GM06990 (cell line): ENCODE measurements at regions not wholly inside any gene's neighbourhood (a gene's known extent, or its start where the extent isn't known, plus 50 kb on each side); places are given as distances from the start of the nearest gene placed in this dataset.
A peak's percentile ranks its signal among the peaks of the same experiment; 100 is the strongest.

ENCODE experiments used
- DNase-seq: peaks from one replicate; pipeline ENCODE4 v3.0.0-alpha.2; 2011; ENCODE audit not compliant: insufficient read length; ENCODE audit errors: extremely low read depth
- H3K27me3 ChIP-seq: replicated peaks from 2 replicates; pipeline ENCODE4 v1.6.0; 2011; ENCODE audit warnings: low read length; ENCODE audit not compliant: control insufficient read depth, insufficient read depth
- H3K36me3 ChIP-seq: 2 replicates; pipeline ENCODE4 v1.5.1; 2011; ENCODE audit warnings: low read length; ENCODE audit not compliant: control insufficient read depth, insufficient read depth
- H3K4me3 ChIP-seq: replicated peaks from 2 replicates; pipeline ENCODE4 v1.5.1; 2011; ENCODE audit warnings: low read depth, mild to moderate bottlenecking, control low read depth, low read length
- CTCF ChIP-seq: IDR thresholded peaks from 2 replicates; pipeline ENCODE4 v1.5.1; 2011; ENCODE audit warnings: low read length, control low read depth, mild to moderate bottlenecking, inconsistent platforms; ENCODE audit not compliant: insufficient read depth, poor library complexity, severe bottlenecking

- Histone ChIP-seq H3K36me3 (no peaks in the 10 kb centered on the region), H3K4me3 (no peak overlapping the region), H3K27me3 (no peaks in the 10 kb centered on the region)
- TF ChIP-seq CTCF = no peak
- DNase-seq = no peak
Measured at GRCh38 chr3:144554889-144555288, 583.3 kb downstream of the DIPK2A start.

GRCh38 chr3:144556392-144556791, 584.8 kb downstream of the DIPK2A start:
- no peak overlapping the region for H3K4me3 ChIP-seq
- peak; percentile 57 for DNase-seq
- no peaks in the 10 kb centered on the region for H3K36me3 ChIP-seq
- no peak for TF ChIP-seq CTCF
- H3K27me3 ChIP-seq = no peaks in the 10 kb centered on the region

- DNase-seq = no peak
- no peak for TF ChIP-seq CTCF
- no peak overlapping the region for H3K4me3 ChIP-seq
- H3K36me3 ChIP-seq = no peaks in the 10 kb centered on the region
- no peaks in the 10 kb centered on the region for H3K27me3 ChIP-seq
Measured at GRCh38 chr3:144557515-144557914, 585.9 kb downstream of the DIPK2A start.

- Histone ChIP-seq H3K27me3 (no peaks in the 10 kb centered on the region), H3K4me3 (no peak overlapping the region), H3K36me3 (no peaks in the 10 kb centered on the region)
- DNase-seq = no peak
- TF ChIP-seq CTCF = no peak
Measured at GRCh38 chr3:144564011-144564410, 592.4 kb downstream of the DIPK2A start.

GRCh38 chr3:144566320-144566719, 594.7 kb downstream of the DIPK2A start:
- no peak for TF ChIP-seq CTCF
- no peak for DNase-seq
- H3K36me3 ChIP-seq = no peaks in the 10 kb centered on the region
- H3K4me3 ChIP-seq = no peak overlapping the region
- no peaks in the 10 kb centered on the region for H3K27me3 ChIP-seq

- DNase-seq = no peak
- Histone ChIP-seq H3K36me3 (no peaks in the 10 kb centered on the region), H3K27me3 (no peaks in the 10 kb centered on the region), H3K4me3 (no peak overlapping the region)
- no peak for TF ChIP-seq CTCF
Measured at GRCh38 chr3:144569651-144570050, 598.0 kb downstream of the DIPK2A start.
